Activated B cell treated with CpG ODN at 0.5 μM for 24 hours (primary cell): ENCODE measurements at regions not wholly inside any gene's neighbourhood (a gene's known extent, or its start where the extent isn't known, plus 50 kb on each side); places are given as distances from the start of the nearest gene placed in this dataset.

Experiments used
- ATAC-seq: fragments of 200-7000 bp; cut with Tn5 transposase; one replicate; pipeline ENCODE4 v1.10.0; 2021; ENCODE audit warnings: low read depth, mild to moderate bottlenecking, moderate library complexity
- CTCF ChIA-PET: fragments of 350-600 bp; sonication (Branson Sonifier 250); formaldehyde crosslinking; loops from one replicate; lab custom pipeline; 2021; ENCODE audit warnings: antibody characterized with exemption; lab: Charles Lee
- POLR2A ChIA-PET: fragments of 350-600 bp; sonication (Branson Sonifier 250); formaldehyde crosslinking; loops from one replicate; lab custom pipeline; 2021; ENCODE audit warnings: antibody characterized with exemption; lab: Charles Lee
- DNase-seq: peaks from one replicate; pipeline ENCODE4 v3.0.0; 2022
- H3K27ac Mint-ChIP-seq: one replicate; pipeline ENCODE4 v1.8.0; 2020; ENCODE audit warnings: mixed read lengths
- H3K27me3 Mint-ChIP-seq: one replicate; pipeline ENCODE4 v1.8.0; 2021; ENCODE audit warnings: mixed read lengths
- H3K36me3 Mint-ChIP-seq: one replicate; pipeline ENCODE4 v1.8.0; 2021; ENCODE audit warnings: low read depth, mixed read lengths
- H3K4me1 Mint-ChIP-seq: one replicate; pipeline ENCODE4 v1.8.0; 2021; ENCODE audit warnings: mixed read lengths
- H3K4me3 Mint-ChIP-seq: one replicate; pipeline ENCODE4 v1.8.0; 2020; ENCODE audit warnings: mild to moderate bottlenecking, mixed read lengths
- H3K9me3 Mint-ChIP-seq: one replicate; pipeline ENCODE4 v1.8.0; 2020; ENCODE audit warnings: mixed read lengths
- CTCF ChIP-seq: fragments of 200-600 bp; IDR thresholded peaks from one replicate; pipeline ENCODE4 v1.8.0; 2022; ENCODE audit warnings: antibody characterized with exemption, mild to moderate bottlenecking
- intact Hi-C: fragments of 100-400 bp; cut with micrococcal nuclease; formaldehyde crosslinking; loops from one replicate; pipeline ENCODE4 v1.15.1; 2024

- Mint-ChIP-seq H3K27ac (no peak overlapping the region), H3K4me1 (no peaks in the 10 kb centered on the region), H3K9me3 (no peaks in the 10 kb centered on the region), H3K27me3 (no peaks in the 10 kb centered on the region), H3K4me3 (no peak overlapping the region), H3K36me3 (no peaks in the 10 kb centered on the region)
- intact Hi-C loops, result no loop called here
- CTCF ChIA-PET, result no interaction called here
- POLR2A ChIA-PET, result no interaction called here
- no peak for TF ChIP-seq CTCF
- no peak for DNase-seq
- no peak for ATAC-seq
Measured at GRCh38 chrX:97740044-97740443, 856.3 kb downstream of the RPA4 start.

GRCh38 chrX:97740886-97741285 is 857.2 kb downstream of the RPA4 start:
- no peak overlapping the region for H3K4me3 Mint-ChIP-seq
- no peaks in the 10 kb centered on the region for H3K9me3 Mint-ChIP-seq
- H3K36me3 Mint-ChIP-seq, result no peaks in the 10 kb centered on the region
- DNase-seq (no peak), ATAC-seq (no peak)
- CTCF ChIA-PET, result no interaction called here
- H3K27me3 Mint-ChIP-seq, result no peaks in the 10 kb centered on the region
- no peaks in the 10 kb centered on the region for H3K4me1 Mint-ChIP-seq
- POLR2A ChIA-PET, result no interaction called here
- no peak overlapping the region for H3K27ac Mint-ChIP-seq
- intact Hi-C loops, result no loop called here
- no peak for TF ChIP-seq CTCF

GRCh38 chrX:97743014-97743413 is 859.3 kb downstream of the RPA4 start:
- Mint-ChIP-seq H3K4me3 (no peak overlapping the region), H3K4me1 (no peaks in the 10 kb centered on the region), H3K27me3 (no peaks in the 10 kb centered on the region), H3K36me3 (no peaks in the 10 kb centered on the region), H3K27ac (no peak overlapping the region), H3K9me3 (no peaks in the 10 kb centered on the region)
- CTCF ChIA-PET, result no interaction called here
- POLR2A ChIA-PET, result no interaction called here
- ATAC-seq, result no peak
- intact Hi-C loops, result loop anchor here (2.0 kb wide), 1 partner anchor 972 kb away; no protein-coding TSS in a partner anchor
- no peak for DNase-seq
- TF ChIP-seq CTCF, result no peak

- intact Hi-C loops, result no loop called here
- H3K36me3 Mint-ChIP-seq, result no peaks in the 10 kb centered on the region
Measured at GRCh38 chrX:97747346-97747745, 863.6 kb downstream of the RPA4 start.

GRCh38 chrX:97751016-97751415 is 867.3 kb downstream of the RPA4 start:
- TF ChIP-seq CTCF, result no peak
- ChIA-PET CTCF (no interaction called here), POLR2A (no interaction called here)
- Mint-ChIP-seq H3K27me3 (no peaks in the 10 kb centered on the region), H3K9me3 (no peaks in the 10 kb centered on the region), H3K4me1 (no peaks in the 10 kb centered on the region), H3K27ac (no peak overlapping the region), H3K36me3 (no peaks in the 10 kb centered on the region), H3K4me3 (no peak overlapping the region)
- ATAC-seq (no peak), DNase-seq (no peak)
- intact Hi-C loops, result no loop called here

More at GRCh38 chrX:97747346-97747745, 863.6 kb downstream of the RPA4 start:
- no peak for DNase-seq
- H3K4me1 Mint-ChIP-seq, result no peaks in the 10 kb centered on the region
- no peak overlapping the region for H3K4me3 Mint-ChIP-seq
- H3K27me3 Mint-ChIP-seq, result no peaks in the 10 kb centered on the region
- H3K9me3 Mint-ChIP-seq, result no peaks in the 10 kb centered on the region
- no peak for TF ChIP-seq CTCF
- no peak for ATAC-seq
- POLR2A ChIA-PET, result no interaction called here
- no peak overlapping the region for H3K27ac Mint-ChIP-seq
- CTCF ChIA-PET, result no interaction called here
